ENCODE measurements at regions not wholly inside any gene's neighbourhood (a gene's known extent, or its start where the extent isn't known, plus 50 kb on each side); places are given as distances from the start of the nearest gene placed in this dataset.

- no peak for DNase-seq (ENCODE audit: low read depth)
- TF ChIP-seq CTCF (conservative IDR thresholded peaks at IDR 0.05; ENCODE audit: low read depth, low read length) = no peak
- no peak overlapping the region for H3K4me3 ChIP-seq (ENCODE audit: low read depth, low read length)
Measured at GRCh38 chr14:23805761-23806160, 147.8 kb upstream of the DHRS4 start.

- DNase-seq (ENCODE audit: low read depth) = no peak
- H3K4me3 ChIP-seq (ENCODE audit: low read depth, low read length) = no peak overlapping the region
- TF ChIP-seq CTCF (conservative IDR thresholded peaks at IDR 0.05; ENCODE audit: low read depth, low read length) = no peak
Measured at GRCh38 chr14:23814527-23815256, 138.9 kb upstream of the DHRS4 start.

GRCh38 chr14:23816371-23816770 lies 137.2 kb upstream of the DHRS4 start:
- no peak overlapping the region for H3K4me3 ChIP-seq (ENCODE audit: low read depth, low read length)
- TF ChIP-seq CTCF (conservative IDR thresholded peaks at IDR 0.05; ENCODE audit: low read depth, low read length) = no peak
- no peak for DNase-seq (ENCODE audit: low read depth)

GRCh38 chr14:23817164-23817767 lies 136.3 kb upstream of the DHRS4 start:
- TF ChIP-seq CTCF (conservative IDR thresholded peaks at IDR 0.05; ENCODE audit: low read depth, low read length) = no peak
- no peak overlapping the region for H3K4me3 ChIP-seq (ENCODE audit: low read depth, low read length)
- no peak for DNase-seq (ENCODE audit: low read depth)

- no peak overlapping the region for H3K4me3 ChIP-seq (ENCODE audit: low read depth, low read length)
- DNase-seq (ENCODE audit: low read depth) = no peak
- TF ChIP-seq CTCF (conservative IDR thresholded peaks at IDR 0.05; ENCODE audit: low read depth, low read length) = no peak
Measured at GRCh38 chr14:23827100-23827892, 126.3 kb upstream of the DHRS4 start.

GRCh38 chr14:23828001-23828400 lies 125.6 kb upstream of the DHRS4 start:
- H3K4me3 ChIP-seq (ENCODE audit: low read depth, low read length) = no peak overlapping the region
- DNase-seq (ENCODE audit: low read depth) = no peak
- TF ChIP-seq CTCF (conservative IDR thresholded peaks at IDR 0.05; ENCODE audit: low read depth, low read length) = no peak
